OCI-LY3 (cell line): ENCODE measurements at regions not wholly inside any gene's neighbourhood (a gene's known extent, or its start where the extent isn't known, plus 50 kb on each side); places are given as distances from the start of the nearest gene placed in this dataset.

Experiments used
- H2AFZ ChIP-seq: fragments of 200-600, 300-600 bp; shearing (Covaris generic); 2 replicates; pipeline ENCODE4 v1.6.0; 2014; ENCODE audit warnings: antibody characterized with exemption, low read depth, low read length
- H3K27ac ChIP-seq: fragments of 200-600, 300-600 bp; sonication (generic); 2 replicates; pipeline ENCODE4 v1.5.1; 2014; ENCODE audit warnings: mild to moderate bottlenecking, low read length, moderate library complexity, mixed read lengths
- H3K27me3 ChIP-seq: fragments of 200-600, 300-600 bp; sonication (generic); 2 replicates; pipeline ENCODE4 v1.6.1; 2014; ENCODE audit warnings: low read depth, low read length, mixed read lengths
- H3K36me3 ChIP-seq: fragments of 200-600, 300-600 bp; sonication (generic); replicated peaks from 2 replicates; pipeline ENCODE3; 2014; ENCODE audit warnings: low read depth, low read length, mixed read lengths
- H3K4me1 ChIP-seq: fragments of 300-600, 200-600 bp; sonication (generic); 2 replicates; pipeline ENCODE4 v1.6.1; 2014; ENCODE audit warnings: low read length, mixed read lengths
- H3K4me2 ChIP-seq: fragments of 200-600, 300-600 bp; sonication (generic); 2 replicates; pipeline ENCODE4 v1.6.1; 2014; ENCODE audit warnings: low read length, mixed read lengths
- H3K4me3 ChIP-seq: fragments of 300-600, 200-600 bp; sonication (generic); 2 replicates; pipeline ENCODE4 v1.5.1; 2014; ENCODE audit warnings: antibody characterized with exemption, mild to moderate bottlenecking, low read length, moderate library complexity
- H3K79me2 ChIP-seq: fragments of 300-600, 200-600 bp; shearing (Covaris generic); 2 replicates; pipeline ENCODE4 v1.6.1; 2014; ENCODE audit warnings: mild to moderate bottlenecking, low read length, mixed read lengths
- H3K9ac ChIP-seq: fragments of 300-600, 200-600 bp; shearing (Covaris generic); 2 replicates; pipeline ENCODE4 v1.6.0; 2014; ENCODE audit warnings: mild to moderate bottlenecking, low read length, moderate library complexity
- H3K9me3 ChIP-seq: fragments of 200-600, 300-600 bp; shearing (Covaris generic); 2 replicates; pipeline ENCODE4 v1.6.1; 2014; ENCODE audit warnings: low read length, mixed read lengths; ENCODE audit not compliant: insufficient read depth
- H4K20me1 ChIP-seq: fragments of 200-600, 300-600 bp; sonication (generic); 2 replicates; pipeline ENCODE4 v1.6.1; 2016; ENCODE audit warnings: low read length, mixed read lengths; ENCODE audit not compliant: insufficient read depth
- CTCF ChIP-seq: fragments of 200-600, 300-600 bp; sonication (generic); IDR thresholded peaks from 2 replicates; pipeline ENCODE4 v1.5.1; 2014; ENCODE audit warnings: antibody characterized with exemption, low read length, low read depth
- EZH2phosphoT487 ChIP-seq: fragments of 200-600 bp; shearing (Covaris generic); IDR thresholded peaks from 2 replicates; pipeline ENCODE4 v1.6.1; 2018; ENCODE audit warnings: antibody characterized with exemption, mixed run types, low read depth

DNA sequence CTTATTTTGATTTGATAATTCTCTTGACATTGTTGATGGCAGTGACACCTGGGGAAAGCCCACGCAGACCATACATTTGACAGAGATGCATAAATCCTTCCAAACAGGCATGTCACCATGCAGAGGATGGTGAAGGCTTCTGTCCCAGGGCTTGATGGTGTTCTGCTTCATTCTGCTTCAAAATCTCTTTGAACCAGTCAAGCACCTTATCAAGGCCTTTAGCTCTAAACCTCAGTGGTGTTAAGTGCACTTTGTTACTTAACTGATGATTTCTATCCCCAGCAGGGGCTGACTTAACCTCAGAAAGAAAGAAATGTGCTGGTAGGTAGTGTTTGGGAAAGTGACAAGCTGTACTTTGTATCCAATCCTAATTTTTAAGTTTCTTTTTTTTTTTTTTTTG is 81.1 kb downstream of the RRAGC start:
- Histone ChIP-seq H4K20me1 (no peaks in the 10 kb centered on the region), H3K4me3 (no peak overlapping the region), H3K9ac (no peak overlapping the region), H2AFZ (no peak overlapping the region), H3K79me2 (no peaks in the 10 kb centered on the region), H3K9me3 (no peaks in the 10 kb centered on the region), H3K4me1 (no peaks in the 10 kb centered on the region), H3K36me3 (no peaks in the 10 kb centered on the region), H3K27me3 (peaks cover 3% of the 10 kb centered on the region; the same call in 1 of the 2 replicates), H3K4me2 (no peak overlapping the region), H3K27ac (no peak overlapping the region)
- no peak for TF ChIP-seq EZH2phosphoT487
- TF ChIP-seq CTCF: no peak

GRCh38 chr1:38778051-38778450 is 81.5 kb downstream of the RRAGC start:
- no peak overlapping the region for H2AFZ ChIP-seq
- no peak for TF ChIP-seq EZH2phosphoT487
- TF ChIP-seq CTCF: no peak
- no peaks in the 10 kb centered on the region for H3K4me1 ChIP-seq
- H3K27ac ChIP-seq: no peak overlapping the region
- H3K27me3 ChIP-seq: peaks cover 3% of the 10 kb centered on the region; the same call in 1 of the 2 replicates
- H3K4me3 ChIP-seq: no peak overlapping the region
- no peaks in the 10 kb centered on the region for H4K20me1 ChIP-seq
- H3K4me2 ChIP-seq: no peak overlapping the region
- no peaks in the 10 kb centered on the region for H3K36me3 ChIP-seq
- H3K9ac ChIP-seq: no peak overlapping the region
- H3K9me3 ChIP-seq: no peaks in the 10 kb centered on the region
- H3K79me2 ChIP-seq: no peaks in the 10 kb centered on the region

- no peak for TF ChIP-seq EZH2phosphoT487
- TF ChIP-seq CTCF: no peak
- Histone ChIP-seq H3K36me3 (no peaks in the 10 kb centered on the region), H3K9me3 (no peaks in the 10 kb centered on the region), H3K79me2 (no peaks in the 10 kb centered on the region), H2AFZ (no peak overlapping the region), H3K27me3 (peaks cover 3% of the 10 kb centered on the region; the same call in 1 of the 2 replicates), H3K27ac (no peak overlapping the region), H4K20me1 (no peaks in the 10 kb centered on the region), H3K4me1 (no peaks in the 10 kb centered on the region), H3K4me3 (no peak overlapping the region), H3K4me2 (no peak overlapping the region), H3K9ac (no peak overlapping the region)
Observed at GRCh38 chr1:38777464-38777957, 82.1 kb downstream of the RRAGC start.

DNA sequence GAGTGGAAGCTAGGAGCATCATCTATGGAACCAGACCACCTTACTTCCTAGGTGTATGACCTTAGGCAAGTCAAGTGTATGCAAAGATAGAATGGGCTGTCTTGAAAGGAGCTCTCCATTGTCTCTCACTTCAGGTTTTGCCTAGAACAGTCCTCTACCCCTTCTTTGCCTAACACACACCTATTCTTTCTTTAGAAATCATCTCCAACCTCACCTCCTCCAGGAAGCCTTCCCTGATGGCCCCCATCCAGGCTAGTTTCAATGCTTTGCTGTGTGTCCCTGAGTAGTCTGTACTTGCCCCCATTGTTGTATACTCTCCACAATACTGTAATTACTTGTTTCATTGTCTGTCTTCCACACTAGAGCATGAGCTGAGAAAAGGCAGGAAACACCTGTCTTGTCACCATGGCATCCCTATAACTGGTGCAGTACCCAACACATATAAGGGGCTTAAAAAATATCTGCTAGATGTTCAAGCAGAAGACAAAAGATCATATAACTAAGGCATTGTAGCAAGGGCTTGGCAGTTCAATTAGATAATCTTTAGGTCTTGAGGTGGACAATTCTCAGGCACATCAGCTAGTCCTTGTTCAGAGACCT is 83.0 kb downstream of the RRAGC start:
- Histone ChIP-seq H4K20me1 (no peaks in the 10 kb centered on the region), H3K4me1 (no peaks in the 10 kb centered on the region), H3K36me3 (no peaks in the 10 kb centered on the region), H3K27me3 (peaks cover 3% of the 10 kb centered on the region; the same call in 1 of the 2 replicates), H3K4me3 (no peak overlapping the region), H3K9ac (no peak overlapping the region), H3K27ac (no peak overlapping the region), H3K4me2 (no peak overlapping the region), H2AFZ (no peak overlapping the region), H3K79me2 (no peaks in the 10 kb centered on the region), H3K9me3 (no peaks in the 10 kb centered on the region)
- no peak for TF ChIP-seq EZH2phosphoT487
- no peak for TF ChIP-seq CTCF
